Activated T-cell treated with anti-CD3 and anti-CD28 coated beads, Interleukin-2, amount 50 U/mL, for 24 hours (primary cell): ENCODE measurements at regions not wholly inside any gene's neighbourhood (a gene's known extent, or its start where the extent isn't known, plus 50 kb on each side); places are given as distances from the start of the nearest gene placed in this dataset.

Source experiments
- DNase-seq: peaks from one replicate; pipeline ENCODE4 v3.0.0-alpha.2; 2020
- H3K27ac Mint-ChIP-seq: 2 replicates; pipeline ENCODE4 v1.8.0; 2020; ENCODE audit warnings: mild to moderate bottlenecking, mixed read lengths
- H3K27me3 Mint-ChIP-seq: 2 replicates; pipeline ENCODE4 v1.8.0; 2020; ENCODE audit warnings: mixed read lengths
- H3K36me3 Mint-ChIP-seq: 2 replicates; pipeline ENCODE4 v1.8.0; 2020; ENCODE audit warnings: low read depth, mixed read lengths
- H3K4me1 Mint-ChIP-seq: 2 replicates; pipeline ENCODE4 v1.8.0; 2020; ENCODE audit warnings: low read depth, mixed read lengths
- H3K4me3 Mint-ChIP-seq: 2 replicates; pipeline ENCODE4 v1.8.0; 2020; ENCODE audit warnings: mild to moderate bottlenecking, moderate library complexity, mixed read lengths
- H3K9me3 Mint-ChIP-seq: 2 replicates; pipeline ENCODE4 v1.8.0; 2020; ENCODE audit warnings: mixed read lengths

GRCh38 chr3:25293736-25294135 is 134.3 kb upstream of the RARB start:
- H3K27me3 Mint-ChIP-seq: no peaks in the 10 kb centered on the region
- H3K9me3 Mint-ChIP-seq: peaks cover 2% of the 10 kb centered on the region
- H3K4me3 Mint-ChIP-seq: no peak overlapping the region
- H3K4me1 Mint-ChIP-seq: no peaks in the 10 kb centered on the region
- no peak for DNase-seq
- H3K36me3 Mint-ChIP-seq: no peaks in the 10 kb centered on the region
- H3K27ac Mint-ChIP-seq: no peak overlapping the region

- H3K9me3 Mint-ChIP-seq: peaks cover 2% of the 10 kb centered on the region
- DNase-seq: no peak
- H3K36me3 Mint-ChIP-seq: no peaks in the 10 kb centered on the region
- no peak overlapping the region for H3K4me3 Mint-ChIP-seq
- no peak overlapping the region for H3K27ac Mint-ChIP-seq
- no peaks in the 10 kb centered on the region for H3K27me3 Mint-ChIP-seq
- no peaks in the 10 kb centered on the region for H3K4me1 Mint-ChIP-seq
Observed at GRCh38 chr3:25294169-25294805, 133.8 kb upstream of the RARB start.

- H3K27ac Mint-ChIP-seq: no peak overlapping the region
- H3K36me3 Mint-ChIP-seq: no peaks in the 10 kb centered on the region
- no peak overlapping the region for H3K4me3 Mint-ChIP-seq
- no peaks in the 10 kb centered on the region for H3K27me3 Mint-ChIP-seq
- H3K9me3 Mint-ChIP-seq: peaks cover 2% of the 10 kb centered on the region
- DNase-seq: no peak
- no peaks in the 10 kb centered on the region for H3K4me1 Mint-ChIP-seq
Observed at GRCh38 chr3:25297667-25298585, 130.1 kb upstream of the RARB start.

- Mint-ChIP-seq H3K36me3 (no peaks in the 10 kb centered on the region), H3K4me1 (no peaks in the 10 kb centered on the region), H3K27ac (no peak overlapping the region)
Observed at GRCh38 chr3:25300141-25300540, 127.9 kb upstream of the RARB start.

GRCh38 chr3:25304916-25305315 is 123.1 kb upstream of the RARB start:
- H3K27ac Mint-ChIP-seq: no peak overlapping the region
- no peaks in the 10 kb centered on the region for H3K36me3 Mint-ChIP-seq
- no peak for DNase-seq
- H3K4me3 Mint-ChIP-seq: no peak overlapping the region
- no peaks in the 10 kb centered on the region for H3K4me1 Mint-ChIP-seq
- H3K27me3 Mint-ChIP-seq: no peaks in the 10 kb centered on the region
- peaks cover 3% of the 10 kb centered on the region for H3K9me3 Mint-ChIP-seq

More at GRCh38 chr3:25300141-25300540, 127.9 kb upstream of the RARB start:
- no peak for DNase-seq
- Mint-ChIP-seq H3K27me3 (no peaks in the 10 kb centered on the region), H3K9me3 (peaks cover 3% of the 10 kb centered on the region), H3K4me3 (no peak overlapping the region)

GRCh38 chr3:25306066-25306465 is 122.0 kb upstream of the RARB start:
- H3K4me3 Mint-ChIP-seq: no peak overlapping the region
- no peak overlapping the region for H3K27ac Mint-ChIP-seq
- no peak for DNase-seq
- H3K36me3 Mint-ChIP-seq: no peaks in the 10 kb centered on the region
- H3K9me3 Mint-ChIP-seq: peaks cover 3% of the 10 kb centered on the region
- H3K27me3 Mint-ChIP-seq: no peaks in the 10 kb centered on the region
- H3K4me1 Mint-ChIP-seq: no peaks in the 10 kb centered on the region

- Mint-ChIP-seq H3K27me3 (no peaks in the 10 kb centered on the region), H3K27ac (no peak overlapping the region), H3K36me3 (no peaks in the 10 kb centered on the region), H3K4me3 (no peak overlapping the region), H3K9me3 (peaks cover 3% of the 10 kb centered on the region), H3K4me1 (no peaks in the 10 kb centered on the region)
- DNase-seq: no peak
Observed at GRCh38 chr3:25306705-25307104, 121.4 kb upstream of the RARB start.

GRCh38 chr3:25313286-25313685 is 114.8 kb upstream of the RARB start:
- H3K36me3 Mint-ChIP-seq: no peaks in the 10 kb centered on the region
- no peak for DNase-seq
- H3K4me1 Mint-ChIP-seq: no peaks in the 10 kb centered on the region
- peaks cover 3% of the 10 kb centered on the region for H3K9me3 Mint-ChIP-seq
- no peak overlapping the region for H3K4me3 Mint-ChIP-seq
- no peak overlapping the region for H3K27ac Mint-ChIP-seq
- no peaks in the 10 kb centered on the region for H3K27me3 Mint-ChIP-seq

- no peak overlapping the region for H3K4me3 Mint-ChIP-seq
- no peak overlapping the region for H3K27ac Mint-ChIP-seq
- DNase-seq: no peak
- H3K27me3 Mint-ChIP-seq: no peaks in the 10 kb centered on the region
- no peaks in the 10 kb centered on the region for H3K36me3 Mint-ChIP-seq
- no peaks in the 10 kb centered on the region for H3K4me1 Mint-ChIP-seq
- H3K9me3 Mint-ChIP-seq: no peaks in the 10 kb centered on the region
Observed at GRCh38 chr3:25324954-25325655, 103.0 kb upstream of the RARB start.

- Mint-ChIP-seq H3K27ac (no peak overlapping the region), H3K27me3 (no peaks in the 10 kb centered on the region), H3K4me3 (no peak overlapping the region), H3K9me3 (peaks cover 4% of the 10 kb centered on the region), H3K4me1 (no peaks in the 10 kb centered on the region), H3K36me3 (no peaks in the 10 kb centered on the region)
- no peak for DNase-seq
Observed at GRCh38 chr3:25335356-25335755, 92.7 kb upstream of the RARB start.

- Mint-ChIP-seq H3K36me3 (no peaks in the 10 kb centered on the region), H3K27me3 (no peaks in the 10 kb centered on the region), H3K27ac (no peak overlapping the region), H3K4me1 (no peaks in the 10 kb centered on the region), H3K9me3 (no peaks in the 10 kb centered on the region), H3K4me3 (no peak overlapping the region)
- no peak for DNase-seq
Observed at GRCh38 chr3:25338158-25338725, 89.8 kb upstream of the RARB start.

GRCh38 chr3:25339225-25339624 is 88.8 kb upstream of the RARB start:
- Mint-ChIP-seq H3K4me1 (no peaks in the 10 kb centered on the region), H3K27me3 (no peaks in the 10 kb centered on the region), H3K27ac (no peak overlapping the region), H3K36me3 (no peaks in the 10 kb centered on the region), H3K4me3 (no peak overlapping the region), H3K9me3 (no peaks in the 10 kb centered on the region)
- DNase-seq: no peak

GRCh38 chr3:25344670-25345069 is 83.4 kb upstream of the RARB start:
- Mint-ChIP-seq H3K27me3 (no peaks in the 10 kb centered on the region), H3K4me3 (no peak overlapping the region), H3K36me3 (no peaks in the 10 kb centered on the region), H3K4me1 (no peaks in the 10 kb centered on the region), H3K27ac (no peak overlapping the region), H3K9me3 (no peaks in the 10 kb centered on the region)
- no peak for DNase-seq

GRCh38 chr3:25349095-25349494 is 79.0 kb upstream of the RARB start:
- Mint-ChIP-seq H3K27ac (no peak overlapping the region), H3K9me3 (peaks cover 3% of the 10 kb centered on the region), H3K27me3 (no peaks in the 10 kb centered on the region), H3K4me3 (no peak overlapping the region), H3K4me1 (no peaks in the 10 kb centered on the region), H3K36me3 (no peaks in the 10 kb centered on the region)
- DNase-seq: no peak
